CD14-positive monocyte (primary cell): ENCODE measurements at regions not wholly inside any gene's neighbourhood (a gene's known extent, or its start where the extent isn't known, plus 50 kb on each side); places are given as distances from the start of the nearest gene placed in this dataset.

ENCODE experiments used
- DNase-seq, 3 donors: peaks; one replicate each; pipeline ENCODE4 v3.0.0-alpha.2; 2011 to 2022
- H2AFZ ChIP-seq: 2 replicates; pipeline ENCODE4 v1.6.0; 2012; ENCODE audit warnings: mild to moderate bottlenecking, low read depth, low read length, inconsistent platforms; ENCODE audit not compliant: insufficient read depth, poor library complexity, severe bottlenecking
- H3K27ac ChIP-seq, 2 donors: 1 replicate in 1 of 2; 2 replicates in 1 of 2; pipeline ENCODE4 v1.5.1; 2012 to 2013; ENCODE audit warnings: low read length in 2 of 2, control low read depth in 1 of 2, inconsistent platforms in 1 of 2, low read depth in 1 of 2, mild to moderate bottlenecking in 1 of 2
- H3K27me3 ChIP-seq, 2 donors: one replicate each; pipeline versions ENCODE4 v1.6.0 to v1.6.1; 2011 to 2013; ENCODE audit warnings: low read length in 2 of 2; ENCODE audit not compliant: control insufficient read depth in 2 of 2, insufficient read depth in 2 of 2
- H3K36me3 ChIP-seq, 2 donors: replicated peaks in 1 of 2; 1 replicate in 1 of 2; 2 replicates in 1 of 2; pipeline versions ENCODE4 v1.5.1 to v1.6.1; 2012 to 2013; ENCODE audit warnings: low read length in 2 of 2, control low read depth in 1 of 2, inconsistent platforms in 1 of 2, mild to moderate bottlenecking in 1 of 2; ENCODE audit not compliant: insufficient read depth in 2 of 2, control insufficient read depth in 1 of 2
- H3K4me1 ChIP-seq, 2 donors: 1 replicate in 1 of 2; 2 replicates in 1 of 2; pipeline versions ENCODE4 v1.5.1 to v1.6.1; 2012 to 2013; ENCODE audit warnings: low read length in 2 of 2, control low read depth in 1 of 2, inconsistent platforms in 1 of 2, mild to moderate bottlenecking in 1 of 2, moderate library complexity in 1 of 2; ENCODE audit not compliant: insufficient read depth in 2 of 2, control insufficient read depth in 1 of 2
- H3K4me2 ChIP-seq: replicated peaks from 2 replicates; pipeline ENCODE3; 2012; ENCODE audit warnings: low read length, moderate library complexity, mild to moderate bottlenecking; ENCODE audit not compliant: poor library complexity, severe bottlenecking; ENCODE audit errors: extremely low read depth
- H3K4me3 ChIP-seq, 3 experiments: fragments of 200-600 bp in 1 of 3; sonication (generic) in 1 of 3; replicated peaks in 1 of 3; 1 replicate in 2 of 3; 2 replicates in 1 of 3; pipeline ENCODE4 v1.5.1; 2011 to 2013; ENCODE audit warnings: low read length in 3 of 3, mild to moderate bottlenecking in 3 of 3, control low read depth in 2 of 3, low read depth in 2 of 3, inconsistent platforms in 1 of 3, moderate library complexity in 1 of 3
- H3K79me2 ChIP-seq: 2 replicates; pipeline ENCODE4 v1.6.0; 2012; ENCODE audit warnings: mild to moderate bottlenecking, control low read depth, inconsistent platforms, low read length, moderate library complexity; ENCODE audit not compliant: insufficient read depth
- H3K9ac ChIP-seq: 2 replicates; pipeline ENCODE4 v1.6.0; 2017; ENCODE audit warnings: low read length, mild to moderate bottlenecking; ENCODE audit not compliant: insufficient read depth, poor library complexity, severe bottlenecking
- H3K9me3 ChIP-seq, 2 donors: replicated peaks in 1 of 2; 1 replicate in 1 of 2; 2 replicates in 1 of 2; pipeline versions ENCODE4 v1.5.1 to v1.6.1; 2012 to 2013; ENCODE audit warnings: low read length in 2 of 2, control low read depth in 1 of 2; ENCODE audit not compliant: control insufficient read depth in 1 of 2, insufficient read depth in 1 of 2
- H4K20me1 ChIP-seq: 2 replicates; pipeline ENCODE4 v1.6.0; 2012; ENCODE audit warnings: mild to moderate bottlenecking, low read length, control low read depth, moderate library complexity; ENCODE audit not compliant: insufficient read depth
- H3K27ac Mint-ChIP-seq, 7 donors: one replicate each; pipeline ENCODE4 v1.8.0; 2020; ENCODE audit warnings: mild to moderate bottlenecking in 7 of 7, mixed read lengths in 7 of 7, moderate library complexity in 6 of 7, inconsistent platforms in 2 of 7
- H3K27me3 Mint-ChIP-seq, 3 donors: one replicate each; pipeline ENCODE4 v1.8.0; 2021 to 2022; ENCODE audit warnings: low read depth in 3 of 3, mild to moderate bottlenecking in 3 of 3, mixed read lengths in 3 of 3, moderate library complexity in 3 of 3, inconsistent platforms in 1 of 3
- H3K36me3 Mint-ChIP-seq, 2 donors: one replicate each; pipeline ENCODE4 v1.8.0; 2020; ENCODE audit warnings: mixed read lengths in 2 of 2, inconsistent platforms in 1 of 2, mild to moderate bottlenecking in 1 of 2
- H3K4me1 Mint-ChIP-seq: one replicate; pipeline ENCODE4 v1.8.0; 2020; ENCODE audit warnings: mild to moderate bottlenecking, mixed read lengths
- H3K4me3 Mint-ChIP-seq, 2 donors: one replicate each; pipeline ENCODE4 v1.8.0; 2020; ENCODE audit warnings: mild to moderate bottlenecking in 2 of 2, mixed read lengths in 2 of 2, moderate library complexity in 1 of 2
- H3K9me3 Mint-ChIP-seq, 7 donors: one replicate each; pipeline ENCODE4 v1.8.0; 2020 to 2022; ENCODE audit warnings: mixed read lengths in 7 of 7, mild to moderate bottlenecking in 6 of 7, moderate library complexity in 6 of 7, inconsistent platforms in 2 of 7
- WGBS: methylation state at CpG from one replicate; pipeline ENCODE4 v1.1.5; 2013; ENCODE audit warnings: missing lambda C conversion rate; ENCODE audit not compliant: insufficient coverage; 5-methylcytosine and 5-hydroxymethylcytosine counted together
- intact Hi-C, 2 donors: fragments of 100-400 bp; cut with micrococcal nuclease; formaldehyde crosslinking; loops; one replicate each; pipeline versions ENCODE4 v1.15.0 to v1.15.1; 2023
- TF ChIP-seq, protein P1 (sequence below): fragments of 200-600 bp; IDR thresholded peaks from one replicate; pipeline ENCODE4 v1.8.0; 2022; ENCODE audit warnings: antibody characterized with exemption, mild to moderate bottlenecking

DNA sequence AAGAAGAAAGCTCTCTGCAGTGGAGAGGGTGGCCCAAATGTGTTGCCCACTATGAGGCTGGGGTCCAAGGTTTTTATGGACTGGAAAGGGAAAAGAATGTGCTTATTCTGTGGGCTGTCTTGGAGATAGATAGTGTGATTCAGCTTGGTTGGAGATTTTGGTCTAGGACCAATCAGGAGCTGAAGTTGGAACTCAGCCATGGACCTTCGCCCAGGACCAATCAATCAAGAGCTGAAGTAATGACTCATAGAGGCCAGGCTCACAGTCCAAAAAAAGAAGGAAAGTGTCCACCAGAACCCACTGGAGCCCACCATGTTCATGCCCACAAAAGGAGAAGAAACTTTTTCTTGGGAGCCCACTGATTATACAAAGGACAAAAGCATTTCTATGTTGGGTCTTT, 369.5 kb downstream of the UBE2NL start:
- H3K27me3 Mint-ChIP-seq: no peaks in the 10 kb centered on the region
- Histone ChIP-seq H3K4me2 (no peak overlapping the region), H3K9ac (no peak overlapping the region), H3K36me3 (no peaks in the 10 kb centered on the region), H4K20me1 (no peaks in the 10 kb centered on the region), H2AFZ (no peak overlapping the region), H3K27ac (no peak overlapping the region), H3K9me3 (peaks cover 0 to 11% of the 10 kb centered on the region in 2 donors), H3K79me2 (no peaks in the 10 kb centered on the region), H3K4me1 (no peaks in the 10 kb centered on the region), H3K27me3 (no peaks in the 10 kb centered on the region), H3K4me3 (no peak overlapping the region)
- TF ChIP-seq, protein P1, sequence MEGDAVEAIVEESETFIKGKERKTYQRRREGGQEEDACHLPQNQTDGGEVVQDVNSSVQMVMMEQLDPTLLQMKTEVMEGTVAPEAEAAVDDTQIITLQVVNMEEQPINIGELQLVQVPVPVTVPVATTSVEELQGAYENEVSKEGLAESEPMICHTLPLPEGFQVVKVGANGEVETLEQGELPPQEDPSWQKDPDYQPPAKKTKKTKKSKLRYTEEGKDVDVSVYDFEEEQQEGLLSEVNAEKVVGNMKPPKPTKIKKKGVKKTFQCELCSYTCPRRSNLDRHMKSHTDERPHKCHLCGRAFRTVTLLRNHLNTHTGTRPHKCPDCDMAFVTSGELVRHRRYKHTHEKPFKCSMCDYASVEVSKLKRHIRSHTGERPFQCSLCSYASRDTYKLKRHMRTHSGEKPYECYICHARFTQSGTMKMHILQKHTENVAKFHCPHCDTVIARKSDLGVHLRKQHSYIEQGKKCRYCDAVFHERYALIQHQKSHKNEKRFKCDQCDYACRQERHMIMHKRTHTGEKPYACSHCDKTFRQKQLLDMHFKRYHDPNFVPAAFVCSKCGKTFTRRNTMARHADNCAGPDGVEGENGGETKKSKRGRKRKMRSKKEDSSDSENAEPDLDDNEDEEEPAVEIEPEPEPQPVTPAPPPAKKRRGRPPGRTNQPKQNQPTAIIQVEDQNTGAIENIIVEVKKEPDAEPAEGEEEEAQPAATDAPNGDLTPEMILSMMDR: no peak
- H3K27ac Mint-ChIP-seq: no peak overlapping the region
- H3K9me3 Mint-ChIP-seq: peaks cover 0 to 8% (median 4%) of the 10 kb centered on the region in 7 donors
- no peaks in the 10 kb centered on the region for H3K36me3 Mint-ChIP-seq
- WGBS: 71% methylated on average over 1 of the region's 1 CpG
- DNase-seq: no peak
- H3K4me1 Mint-ChIP-seq: no peaks in the 10 kb centered on the region
- intact Hi-C loops: no loop called here
- no peak overlapping the region for H3K4me3 Mint-ChIP-seq

DNA sequence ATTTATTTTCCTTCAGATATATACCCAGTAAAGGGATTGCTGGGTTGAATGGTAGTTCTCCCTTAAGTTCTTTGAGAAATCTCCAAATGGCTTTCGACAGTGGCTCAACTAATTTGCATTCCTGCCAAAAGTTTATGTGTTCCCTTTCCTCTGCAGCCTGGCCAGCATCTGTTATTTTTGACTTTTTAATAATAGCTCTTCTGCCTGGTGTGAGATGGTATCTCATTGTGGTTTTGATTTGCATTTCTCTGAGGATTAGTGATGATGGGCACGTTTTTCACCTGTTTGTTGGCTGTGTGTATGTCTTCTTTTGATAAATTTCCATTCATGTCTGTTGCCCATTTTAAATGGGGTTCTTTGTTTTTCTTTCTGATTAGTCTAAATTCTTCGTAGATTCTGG, 375.2 kb downstream of the UBE2NL start:
- no CpG with 5 or more reads among the region's 3 CpGs for WGBS
- H3K4me3 Mint-ChIP-seq: no peak overlapping the region
- H3K27me3 Mint-ChIP-seq: no peaks in the 10 kb centered on the region
- H3K27me3 ChIP-seq: no peaks in the 10 kb centered on the region
- TF ChIP-seq, protein P1: no peak
- H3K4me2 ChIP-seq: no peak overlapping the region
- peaks cover 0 to 19% (median 4%) of the 10 kb centered on the region in 7 donors for H3K9me3 Mint-ChIP-seq
- no peak overlapping the region for H3K4me3 ChIP-seq
- no peaks in the 10 kb centered on the region for H4K20me1 ChIP-seq
- H3K27ac Mint-ChIP-seq: no peak overlapping the region
- H3K79me2 ChIP-seq: no peaks in the 10 kb centered on the region
- H3K36me3 Mint-ChIP-seq: no peaks in the 10 kb centered on the region
- peaks cover 0 to 15% of the 10 kb centered on the region in 2 donors for H3K9me3 ChIP-seq
- H3K36me3 ChIP-seq: no peaks in the 10 kb centered on the region
- no peak for DNase-seq
- no peak overlapping the region for H2AFZ ChIP-seq
- H3K27ac ChIP-seq: no peak overlapping the region
- H3K4me1 Mint-ChIP-seq: no peaks in the 10 kb centered on the region
- H3K9ac ChIP-seq: no peak overlapping the region
- intact Hi-C loops: no loop called here
- no peaks in the 10 kb centered on the region for H3K4me1 ChIP-seq
